Urinary bladder (tissue), 3 donors: ENCODE measurements at regions not wholly inside any gene's neighbourhood (a gene's known extent, or its start where the extent isn't known, plus 50 kb on each side); places are given as distances from the start of the nearest gene placed in this dataset.
A peak's percentile ranks its signal among the peaks of the same experiment; 100 is the strongest.

Experiments used
- DNase-seq: peaks from one replicate; pipeline ENCODE4 v3.0.0-alpha.2; 2015; ENCODE audit errors: extremely low spot score
- H3K27ac ChIP-seq: one replicate; pipeline ENCODE4 v1.5.1; 2013; ENCODE audit warnings: low read depth, mild to moderate bottlenecking, moderate library complexity
- H3K36me3 ChIP-seq: one replicate; pipeline ENCODE4 v1.6.1; 2013; ENCODE audit warnings: mild to moderate bottlenecking, moderate library complexity; ENCODE audit not compliant: insufficient read depth
- H3K4me1 ChIP-seq: one replicate; pipeline ENCODE4 v1.6.1; 2013; ENCODE audit warnings: mild to moderate bottlenecking, moderate library complexity; ENCODE audit not compliant: insufficient read depth
- H3K4me3 ChIP-seq: one replicate; pipeline ENCODE4 v1.5.1; 2013; ENCODE audit warnings: low read depth, low read length
- WGBS: extraction: QIAGEN DNeasy Blood & Tissue Kit; methylation state at CpG from one replicate; pipeline ENCODE4 v1.1.7; 2013; 5-methylcytosine and 5-hydroxymethylcytosine counted together
- donor health status: healthy with polysubstance abuse.
- donor health status: healthy.

DNA sequence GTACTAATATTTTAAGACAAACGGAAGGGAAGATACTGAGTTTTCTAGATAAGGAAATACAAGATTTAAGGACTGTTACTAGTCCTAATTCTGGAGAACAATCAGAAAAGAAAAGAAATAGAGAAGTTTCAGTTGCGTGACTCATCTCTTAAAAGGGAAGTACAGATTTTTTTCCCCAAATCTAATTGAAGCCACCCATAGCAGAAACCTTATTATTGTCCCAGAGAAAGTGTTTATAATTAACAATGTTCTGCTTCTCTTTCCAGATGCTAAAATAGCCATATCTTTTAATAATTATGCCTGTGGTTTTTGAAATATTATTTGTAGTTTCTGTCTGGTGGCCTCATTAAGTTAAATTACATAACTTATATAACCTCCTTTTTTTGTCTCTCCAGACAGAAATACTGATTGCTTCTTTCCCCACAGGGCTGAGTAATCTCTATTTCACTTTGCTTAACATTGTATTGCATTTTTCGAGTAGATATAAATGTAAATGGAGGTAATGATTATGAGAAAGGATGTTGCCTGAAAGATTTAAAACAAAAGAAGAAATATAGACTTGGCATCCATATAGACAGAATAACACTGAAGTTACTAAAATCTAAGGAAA is 240.7 kb upstream of the MBL2 start:
- no peaks in the 10 kb centered on the region for H3K36me3 ChIP-seq

DNA sequence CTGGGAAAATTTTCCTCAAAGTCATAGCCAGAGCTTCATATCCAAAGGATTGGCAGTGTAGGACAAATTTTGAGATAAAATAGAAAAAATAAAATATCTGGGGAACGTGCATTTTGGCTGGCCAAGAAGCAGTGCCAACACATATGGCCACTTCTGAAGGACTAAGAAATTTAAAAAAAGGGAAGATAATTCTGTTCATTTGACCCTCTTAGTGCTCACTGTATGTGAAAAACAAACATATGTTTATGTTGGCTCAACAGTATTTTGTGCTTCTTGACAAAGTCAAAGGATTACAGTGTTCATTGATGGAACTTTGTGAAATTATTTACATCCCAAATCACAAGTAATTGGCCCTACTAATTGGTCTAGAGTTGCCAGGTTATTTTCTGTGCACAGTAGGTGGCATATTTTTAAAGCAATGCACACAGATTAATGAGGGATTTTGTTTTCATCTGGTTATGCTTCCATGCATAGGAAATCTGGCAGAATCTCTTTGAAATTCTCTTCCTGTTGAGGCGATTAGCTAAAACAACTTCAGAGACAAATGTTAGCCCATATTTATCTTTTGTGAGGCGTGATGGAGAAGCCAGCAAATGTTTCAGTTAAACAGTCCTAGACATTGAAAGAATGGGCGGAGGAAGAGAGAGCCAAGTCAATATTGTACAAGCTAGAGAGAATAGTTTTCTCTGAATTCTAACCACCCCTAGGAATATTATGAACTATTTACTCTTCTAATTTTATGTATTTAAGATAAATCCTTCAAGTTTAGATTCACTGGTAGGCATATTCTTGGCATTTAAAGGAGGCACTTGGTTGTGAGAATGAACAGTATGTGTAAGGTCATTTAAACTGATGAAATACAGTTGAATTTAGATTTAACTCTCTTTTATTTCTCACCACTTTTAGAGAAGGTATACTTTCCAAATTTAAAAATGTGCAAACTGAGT is 237.7 kb upstream of the MBL2 start:
- 52% methylated on average over 4 of the region's 4 CpGs for WGBS
- no peak for DNase-seq
- H3K4me3 ChIP-seq, result no peak overlapping the region
- no peak overlapping the region for H3K27ac ChIP-seq
- no peaks in the 10 kb centered on the region for H3K36me3 ChIP-seq
- H3K4me1 ChIP-seq, result no peaks in the 10 kb centered on the region

More for the DNA sequence above, 240.7 kb upstream of the MBL2 start:
- DNase-seq, result no peak
- no peak overlapping the region for H3K4me3 ChIP-seq
- H3K4me1 ChIP-seq, result no peaks in the 10 kb centered on the region
- WGBS, result 76% methylated on average over 3 of the region's 3 CpGs
- H3K27ac ChIP-seq, result no peak overlapping the region

DNA sequence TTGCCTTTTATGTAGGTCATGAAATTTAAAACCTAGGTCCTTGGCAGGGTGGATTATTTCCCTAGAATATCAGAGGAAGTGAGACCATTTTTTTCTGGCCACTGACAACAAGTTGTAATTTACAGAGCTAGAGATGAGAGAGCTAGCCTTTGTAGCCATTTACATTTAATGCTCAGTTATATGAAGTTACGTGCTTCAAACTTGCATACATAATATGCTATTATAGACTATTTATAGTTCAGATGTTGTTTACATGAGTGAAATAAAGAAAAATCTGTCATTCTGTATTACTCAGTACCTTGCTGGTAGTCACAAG is 234.9 kb upstream of the MBL2 start:
- no peak overlapping the region for H3K27ac ChIP-seq
- no peaks in the 10 kb centered on the region for H3K36me3 ChIP-seq
- no peak for DNase-seq
- H3K4me1 ChIP-seq, result no peaks in the 10 kb centered on the region
- WGBS, result 75% methylated on average over 1 of the region's 1 CpG
- H3K4me3 ChIP-seq, result no peak overlapping the region

DNA sequence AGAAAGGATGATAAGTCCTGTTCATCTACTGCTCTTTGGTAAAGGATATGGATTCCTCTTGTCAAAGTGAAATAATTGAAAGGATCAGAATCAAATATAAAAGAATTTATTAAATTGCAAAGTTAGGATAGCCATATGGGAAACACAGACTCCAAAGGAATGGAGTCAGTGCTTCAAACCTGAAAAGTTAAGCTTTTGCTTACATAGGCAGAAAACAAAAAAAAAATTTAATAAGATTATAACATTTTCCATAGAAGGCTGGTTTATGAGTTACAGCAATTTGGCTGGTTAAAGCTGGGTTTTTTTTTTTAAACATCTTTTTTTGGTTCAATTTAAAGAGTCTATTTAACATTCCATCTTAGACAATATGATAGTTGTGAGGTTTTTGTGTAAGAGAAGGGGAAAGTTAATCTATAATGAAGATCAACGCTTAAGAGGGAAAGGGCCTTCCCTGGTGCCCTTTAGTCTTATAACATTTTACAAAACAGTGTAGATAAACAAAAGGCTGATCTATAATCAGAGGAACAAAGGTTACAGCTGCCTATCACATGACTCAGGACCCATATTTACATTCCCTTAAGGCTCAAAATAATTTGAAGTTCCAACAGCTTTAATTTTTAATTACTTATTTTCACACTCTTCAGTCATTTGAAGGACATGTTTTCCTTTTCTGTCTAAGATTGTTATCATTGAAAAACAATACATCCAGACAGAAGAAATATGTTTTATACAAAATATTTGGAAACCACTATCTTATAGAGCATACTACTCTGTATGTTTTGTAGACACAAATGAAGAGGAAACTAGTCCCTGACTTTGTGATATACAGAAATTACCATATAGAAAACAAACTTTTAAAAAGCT is 234.3 kb upstream of the MBL2 start:
- WGBS, result 79% methylated on average over 1 of the region's 1 CpG
- H3K4me1 ChIP-seq, result no peaks in the 10 kb centered on the region
- no peaks in the 10 kb centered on the region for H3K36me3 ChIP-seq
- no peak overlapping the region for H3K4me3 ChIP-seq
- no peak overlapping the region for H3K27ac ChIP-seq
- no peak for DNase-seq

DNA sequence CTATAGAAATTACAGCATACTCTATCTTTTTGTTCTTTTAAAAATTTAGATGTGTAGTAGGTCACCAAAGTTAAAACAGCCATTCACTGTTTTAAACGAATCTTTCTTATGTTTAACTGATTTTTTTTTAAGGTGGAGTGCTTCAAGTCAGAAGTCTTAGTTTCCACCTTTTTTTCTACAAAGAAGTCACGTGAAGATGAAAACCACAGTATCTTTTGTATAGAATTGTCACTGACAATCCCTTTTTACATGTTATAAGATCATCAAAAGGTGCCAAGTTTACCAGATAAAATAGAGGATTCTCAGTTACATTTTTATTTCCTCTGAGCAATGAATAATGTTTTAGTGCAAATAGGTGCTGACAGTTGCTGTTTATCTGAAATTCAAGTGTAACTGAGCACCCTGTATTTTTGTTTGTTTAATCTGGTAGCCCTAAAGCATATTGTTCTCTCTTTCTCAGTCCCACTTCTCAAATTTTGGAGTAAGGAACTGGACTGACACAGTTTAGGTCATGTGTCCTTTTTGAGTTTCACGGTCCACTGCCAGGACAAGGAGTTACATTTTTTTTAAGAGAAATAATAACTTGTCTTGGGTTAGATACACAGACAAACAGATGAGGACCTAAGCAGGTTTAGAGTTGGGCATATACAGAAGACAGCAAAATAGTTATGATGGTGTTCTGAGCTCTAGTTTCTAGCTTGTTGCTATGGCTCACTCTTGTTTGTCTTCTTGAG is 233.2 kb upstream of the MBL2 start:
- Histone ChIP-seq H3K27ac (peak overlapping the region; percentile 16), H3K36me3 (no peaks in the 10 kb centered on the region), H3K4me3 (no peak overlapping the region), H3K4me1 (no peaks in the 10 kb centered on the region)
- DNase-seq, result no peak
- 39% methylated on average over 3 of the region's 3 CpGs for WGBS

DNA sequence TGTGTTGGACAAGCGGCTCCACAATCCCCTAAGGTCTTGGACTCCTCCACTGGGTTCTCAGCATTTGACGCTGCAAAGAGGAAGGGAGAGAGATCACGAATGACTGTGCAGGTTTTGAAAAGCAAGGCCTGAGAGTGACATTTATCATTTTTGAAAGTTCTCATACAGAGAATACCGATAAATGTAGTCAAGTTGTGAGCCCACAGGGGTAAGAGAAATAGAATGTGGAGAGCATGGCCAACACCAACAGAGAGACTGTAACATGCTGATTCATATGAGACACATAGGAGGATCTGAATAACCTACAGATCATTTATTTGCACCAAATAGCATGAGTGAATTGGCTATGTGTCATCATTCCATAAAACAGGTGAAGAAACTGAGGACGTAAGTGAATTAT is 230.5 kb upstream of the MBL2 start:
- no peak overlapping the region for H3K4me3 ChIP-seq
- H3K36me3 ChIP-seq, result no peaks in the 10 kb centered on the region
- DNase-seq, result no peak
- H3K4me1 ChIP-seq, result no peaks in the 10 kb centered on the region
- no peak overlapping the region for H3K27ac ChIP-seq
- 73% methylated on average over 5 of the region's 5 CpGs for WGBS

DNA sequence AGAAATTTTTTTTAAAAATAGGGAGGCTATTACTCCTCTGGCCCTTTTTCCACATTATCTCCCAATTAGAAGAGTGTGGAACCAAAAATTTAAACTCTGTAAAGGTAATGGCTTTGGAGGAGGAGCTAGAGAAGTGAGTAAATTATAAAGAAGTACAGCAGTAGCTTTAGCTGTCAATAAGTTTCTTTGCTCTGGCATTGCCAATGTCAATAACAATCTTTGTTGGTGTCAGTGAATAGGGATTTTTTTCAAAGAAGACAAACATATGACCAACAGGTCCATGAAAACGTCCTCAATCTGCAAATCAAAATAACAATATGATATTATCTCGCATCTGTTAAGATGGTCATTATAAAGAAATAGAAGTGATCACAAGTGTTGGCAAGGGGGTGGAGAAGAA is 227.1 kb upstream of the MBL2 start:
- no peak overlapping the region for H3K27ac ChIP-seq
- 57% methylated on average over 2 of the region's 2 CpGs for WGBS
- no peak overlapping the region for H3K4me3 ChIP-seq
- no peaks in the 10 kb centered on the region for H3K36me3 ChIP-seq
- DNase-seq, result no peak
- H3K4me1 ChIP-seq, result no peaks in the 10 kb centered on the region

DNA sequence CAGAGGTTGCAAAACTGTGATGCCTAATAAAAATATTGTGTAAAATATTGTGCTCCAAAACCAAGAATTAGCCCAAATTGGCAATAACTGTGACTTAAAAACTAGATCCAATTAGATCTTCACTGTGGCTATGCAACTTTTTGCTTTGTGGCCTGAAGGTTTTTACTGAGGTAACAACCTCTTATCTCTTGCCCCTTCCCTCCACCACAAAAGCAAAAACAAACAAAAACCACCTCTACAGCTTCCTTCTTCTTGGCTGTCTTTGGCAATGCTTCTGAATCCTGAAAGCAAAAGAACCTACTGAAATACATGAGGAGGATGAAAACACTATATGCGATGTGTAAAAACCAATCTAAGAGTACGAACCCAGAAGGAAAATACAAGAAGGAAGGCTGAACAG is 226.7 kb upstream of the MBL2 start:
- DNase-seq, result no peak
- H3K27ac ChIP-seq, result peak overlapping the region; percentile 10
- 87% methylated on average over 2 of the region's 2 CpGs for WGBS

DNA sequence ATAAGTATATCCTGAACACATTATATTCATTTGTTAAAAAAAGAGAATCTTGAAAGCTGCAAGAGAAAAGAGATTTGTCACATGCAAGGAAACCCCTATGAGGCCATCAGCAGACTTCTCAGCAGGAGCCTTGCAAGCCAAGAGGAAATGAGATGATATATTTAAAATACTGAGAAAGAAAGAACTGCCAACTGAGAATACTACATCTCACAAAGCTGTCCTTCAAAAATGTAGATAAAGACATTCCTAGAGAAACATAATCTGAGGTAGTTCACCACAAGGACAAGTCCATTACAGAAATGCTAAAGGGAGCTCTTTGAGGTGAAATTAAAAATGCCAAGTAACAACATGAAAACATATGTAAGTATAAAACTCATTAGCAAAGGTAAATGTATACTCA is 224.4 kb upstream of the MBL2 start:
- H3K36me3 ChIP-seq, result no peaks in the 10 kb centered on the region
- H3K4me3 ChIP-seq, result no peak overlapping the region
- DNase-seq, result no peak
- H3K4me1 ChIP-seq, result no peaks in the 10 kb centered on the region
- H3K27ac ChIP-seq, result no peak overlapping the region

More for the DNA sequence above, 226.7 kb upstream of the MBL2 start:
- H3K36me3 ChIP-seq, result no peaks in the 10 kb centered on the region
- no peaks in the 10 kb centered on the region for H3K4me1 ChIP-seq
- no peak overlapping the region for H3K4me3 ChIP-seq

DNA sequence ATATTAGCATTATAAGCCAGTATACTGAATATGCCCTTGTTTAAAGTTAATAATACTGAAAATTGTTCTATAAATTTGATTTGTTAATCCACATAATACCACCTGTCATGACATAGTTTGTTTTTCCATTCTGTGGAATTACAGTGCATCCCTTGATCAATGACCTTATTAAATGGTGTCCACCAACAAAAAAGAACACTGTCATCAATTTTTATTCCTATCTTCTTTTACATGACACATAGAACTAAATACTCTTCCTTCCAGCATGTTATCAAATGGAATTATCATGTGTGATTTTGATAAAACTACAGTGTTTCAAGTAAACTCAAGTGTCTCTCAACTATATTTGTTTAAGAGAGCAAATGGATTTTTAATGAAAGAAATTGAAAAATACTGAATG is 221.8 kb upstream of the MBL2 start:
- H3K4me3 ChIP-seq, result no peak overlapping the region
- H3K36me3 ChIP-seq, result no peaks in the 10 kb centered on the region
- H3K4me1 ChIP-seq, result no peaks in the 10 kb centered on the region
- no peak for DNase-seq
- no peak overlapping the region for H3K27ac ChIP-seq

DNA sequence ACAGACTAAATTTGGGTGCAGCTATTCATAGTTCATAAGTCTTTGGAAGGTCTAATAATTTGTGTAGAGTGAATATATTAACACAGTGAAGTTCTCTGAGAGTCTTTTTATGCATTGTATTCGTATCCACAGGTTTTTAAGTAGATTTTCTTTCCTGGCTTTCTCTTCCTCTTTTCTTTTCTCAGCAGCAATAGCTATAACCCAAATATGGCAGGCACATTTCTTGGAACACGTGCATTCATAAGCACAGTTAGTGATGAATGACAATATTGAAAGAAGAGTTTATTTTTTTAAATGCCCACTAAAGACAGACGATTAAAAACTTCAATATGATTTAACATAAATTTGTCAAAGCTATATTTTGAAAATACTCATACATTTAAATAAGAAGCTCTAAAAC is 220.5 kb upstream of the MBL2 start:
- DNase-seq, result no peak
- Histone ChIP-seq H3K4me1 (no peaks in the 10 kb centered on the region), H3K27ac (no peak overlapping the region), H3K36me3 (no peaks in the 10 kb centered on the region), H3K4me3 (no peak overlapping the region)
- WGBS, result 79% methylated on average over 3 of the region's 3 CpGs

DNA sequence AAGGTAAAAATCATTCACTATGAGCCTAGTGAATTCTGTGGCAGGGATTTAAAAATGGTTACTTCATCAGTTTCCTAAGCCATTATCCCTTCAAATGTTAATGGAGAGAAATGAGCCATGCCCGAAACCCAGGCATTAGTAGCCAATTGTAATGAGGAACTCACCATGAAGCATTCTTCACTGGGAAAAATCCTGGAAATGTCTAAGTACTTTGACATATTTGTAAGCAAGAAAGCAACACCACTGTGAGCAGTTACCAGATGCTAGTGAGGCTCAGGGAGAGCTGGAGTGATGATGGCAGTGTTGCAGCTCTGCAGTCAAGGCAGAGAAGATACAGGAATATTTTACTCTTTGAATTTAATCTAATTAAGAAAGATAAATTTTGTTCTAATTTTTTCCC is 220.0 kb upstream of the MBL2 start:
- DNase-seq, result no peak
- WGBS, result 93% methylated on average over 1 of the region's 1 CpG
- H3K4me3 ChIP-seq, result no peak overlapping the region
- no peaks in the 10 kb centered on the region for H3K36me3 ChIP-seq
- no peaks in the 10 kb centered on the region for H3K4me1 ChIP-seq
- no peak overlapping the region for H3K27ac ChIP-seq

DNA sequence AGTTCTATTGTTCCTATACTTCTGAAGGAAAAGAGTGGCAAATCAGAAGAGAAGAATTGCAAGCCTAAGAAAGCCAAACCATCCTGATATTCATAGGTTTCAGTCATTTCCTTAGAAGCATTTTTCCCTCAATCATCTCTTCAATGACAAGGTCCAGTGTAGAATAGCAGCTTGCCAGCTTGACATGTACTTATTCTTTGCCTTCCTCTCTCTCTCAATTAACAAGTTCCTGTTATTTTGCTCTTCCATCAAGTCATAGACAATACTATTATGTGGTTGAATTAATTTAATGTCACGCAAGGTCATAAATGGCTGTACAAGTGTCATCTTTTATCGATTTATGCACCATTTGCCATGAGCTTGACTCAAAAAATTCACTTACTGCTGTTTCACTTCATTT is 216.3 kb upstream of the MBL2 start:
- Histone ChIP-seq H3K4me1 (no peaks in the 10 kb centered on the region), H3K4me3 (no peak overlapping the region), H3K36me3 (no peaks in the 10 kb centered on the region), H3K27ac (no peak overlapping the region)
- WGBS, result 95% methylated on average over 2 of the region's 2 CpGs
- no peak for DNase-seq
